GM12878 (cell line): ENCODE measurements at regions not wholly inside any gene's neighbourhood (a gene's known extent, or its start where the extent isn't known, plus 50 kb on each side); places are given as distances from the start of the nearest gene placed in this dataset.

Experiments
- ATAC-seq: fragments of 200-7000 bp; cut with Tn5 transposase; 3 replicates; pipeline ENCODE4 v1.9.1; 2020; ENCODE audit warnings: mild to moderate bottlenecking, moderate library complexity
- BruUV-seq: library from RNA; stranded (reverse); fragments of 400-500 nt; replicated peaks from 2 replicates; lab custom pipeline; 2021; lab: Mats Ljungman, UMichigan
- CTCF ChIA-PET: fragments of 300-600 bp; sonication (Branson Sonifier 250); formaldehyde crosslinking; extraction: SDS; loops from one replicate; lab custom pipeline; 2021; ENCODE audit warnings: inconsistent platforms; lab: Yijun Ruan, JAX
- POLR2A ChIA-PET: fragments of 350-600 bp; formaldehyde crosslinking; extraction: SDS; loops from one replicate; lab custom pipeline; 2021; ENCODE audit warnings: inconsistent platforms; lab: Charles Lee
- RAD21 ChIA-PET: fragments of 300-600 bp; sonication (Branson Sonifier 250); formaldehyde crosslinking; loops from one replicate; lab custom pipeline; 2023; ENCODE audit warnings: antibody characterized with exemption; ENCODE audit not compliant: unreplicated experiment; lab: Charles Lee
- SMC1A ChIA-PET: fragments of 300-600 bp; sonication (Branson Sonifier 250); formaldehyde crosslinking; loops from one replicate; lab custom pipeline; 2023; ENCODE audit not compliant: unreplicated experiment, uncharacterized antibody; lab: Charles Lee
- DNase-seq: peaks from one replicate; pipeline ENCODE4 v3.0.0-alpha.2; 2011; ENCODE audit warnings: low read depth, low spot score
- FAIRE-seq: peaks from 3 replicates; lab custom pipeline; 2011; peaks lifted over from hg19 to GRCh38; lab: Jason Lieb, UNC
- H2AFZ ChIP-seq: 2 replicates; pipeline ENCODE4 v1.6.0; 2011; ENCODE audit warnings: low read depth, low read length, control low read depth; ENCODE audit not compliant: control insufficient read depth
- H3K27ac ChIP-seq: 2 replicates; pipeline ENCODE4 v1.5.1; 2011; ENCODE audit warnings: control low read depth; ENCODE audit not compliant: control insufficient read depth, insufficient read depth
- H3K27me3 ChIP-seq, 2 experiments: replicated peaks in 1 of 2; 2 replicates each; pipeline versions ENCODE4 v1.6.0 to v1.6.1; 2011; ENCODE audit warnings: low read length in 1 of 2; ENCODE audit not compliant: control insufficient read depth in 2 of 2, insufficient read depth in 2 of 2
- H3K36me3 ChIP-seq, 2 experiments: 2 replicates each; pipeline ENCODE4 v1.5.1; 2011; ENCODE audit warnings: low read length in 1 of 2; ENCODE audit not compliant: control insufficient read depth in 2 of 2, insufficient read depth in 2 of 2
- H3K4me1 ChIP-seq: 2 replicates; pipeline ENCODE4 v1.6.1; 2011; ENCODE audit warnings: mild to moderate bottlenecking, low read length, moderate library complexity, mixed read lengths; ENCODE audit not compliant: control insufficient read depth, insufficient read depth
- H3K4me2 ChIP-seq: 2 replicates; pipeline ENCODE4 v1.6.0; 2011; ENCODE audit warnings: control low read depth; ENCODE audit not compliant: control insufficient read depth, insufficient read depth
- H3K4me3 ChIP-seq: fragments of 200-600 bp; sonication (generic); 2 replicates; pipeline ENCODE4 v1.5.1; 2016
- H3K79me2 ChIP-seq: 2 replicates; pipeline ENCODE4 v1.6.0; 2011; ENCODE audit warnings: low read length; ENCODE audit not compliant: control insufficient read depth, insufficient read depth
- H3K9ac ChIP-seq: 2 replicates; pipeline ENCODE4 v1.8.0; 2011; ENCODE audit warnings: low read length, control low read depth, mixed read lengths; ENCODE audit not compliant: control insufficient read depth, insufficient read depth
- H3K9me3 ChIP-seq: replicated peaks from 3 replicates; pipeline ENCODE4 v1.5.1; 2011; ENCODE audit warnings: mild to moderate bottlenecking, low read length; ENCODE audit not compliant: control insufficient read depth, insufficient read depth
- H4K20me1 ChIP-seq: 2 replicates; pipeline ENCODE4 v1.6.0; 2011; ENCODE audit not compliant: control insufficient read depth, insufficient read depth
- CTCF ChIP-seq, 3 experiments: IDR thresholded peaks in 2 of 3; conservative IDR thresholded peaks in 1 of 3; 2 replicates each; pipeline ENCODE4 v1.5.1; 2011; ENCODE audit warnings: low read depth in 3 of 3, low read length in 3 of 3, mild to moderate bottlenecking in 3 of 3, control low read depth in 2 of 3, moderate library complexity in 2 of 3, inconsistent platforms in 1 of 3, mixed read lengths in 1 of 3; ENCODE audit not compliant: control insufficient read depth in 2 of 3, insufficient read depth in 1 of 3; ENCODE audit errors: extremely low read depth in 1 of 3
- MYC ChIP-seq: IDR thresholded peaks from 2 replicates; pipeline ENCODE4 v1.6.1; 2011; ENCODE audit warnings: mild to moderate bottlenecking, low read length, moderate library complexity, inconsistent platforms; ENCODE audit not compliant: insufficient read depth, insufficient replicate concordance, insufficient read length, severe bottlenecking
- RAD21 ChIP-seq: IDR thresholded peaks from 2 replicates; pipeline ENCODE4 v1.6.1; 2011; ENCODE audit warnings: mild to moderate bottlenecking, low read depth, low read length, moderate library complexity; ENCODE audit not compliant: insufficient read depth
- SMC3 ChIP-seq: IDR thresholded peaks from 2 replicates; pipeline ENCODE4 v1.6.1; 2011; ENCODE audit warnings: low read length, improper control_type of control experiment, borderline replicate concordance
- ZNF274 ChIP-seq: IDR thresholded peaks from one replicate; pipeline ENCODE4 v1.8.0; 2011; ENCODE audit not compliant: insufficient read length, insufficient read depth
- WGBS: methylation state at CpG from one replicate; pipeline ENCODE4 v1.1.6; 2016; ENCODE audit warnings: low lambda C conversion rate; ENCODE audit not compliant: insufficient replicate concordance, insufficient coverage; ENCODE audit errors: missing lambda C conversion rate; 5-methylcytosine and 5-hydroxymethylcytosine counted together
- in situ Hi-C: fragments of 300-500 bp; cut with MboI; formaldehyde crosslinking; loops from 9 replicates; pipeline ENCODE4 v1.14.3; 2018; ENCODE audit warnings: mixed read lengths
- intact Hi-C: fragments of 100-400 bp; cut with micrococcal nuclease; formaldehyde crosslinking; loops from one replicate; pipeline ENCODE4 v1.14.2; 2022; ENCODE audit not compliant: unreplicated experiment

- no peak overlapping the region for H3K9ac ChIP-seq
- no peak for DNase-seq
- intact Hi-C loops, result loop anchor here (1.0 to 10.0 kb wide), 3 partner anchors 201 to 634 kb away; no protein-coding TSS in a partner anchor
- no peak overlapping the region for H3K4me2 ChIP-seq
- H3K27me3 ChIP-seq, result no peaks in the 10 kb centered on the region
- no peaks in the 10 kb centered on the region for H4K20me1 ChIP-seq
- RAD21 ChIA-PET, result interaction anchor here (3.7 kb wide), 1 partner anchor 343 kb away, joined by 15 read pairs; no protein-coding TSS in a partner anchor
- H3K4me3 ChIP-seq, result no peak overlapping the region
- TF ChIP-seq RAD21 (peak; percentile 46), CTCF (IDR thresholded peaks at IDR 0.05 in 2 of 3, conservative IDR thresholded peaks at IDR 0.05 in 1 of 3; ENCODE audit: control insufficient read depth in 2 of 3, extremely low read depth in 1 of 3, insufficient read depth in 1 of 3, low read depth in 3 of 3, low read length in 3 of 3) (peak; percentile 37 to 48 (median 41); a peak in 5 of 6 replicates), ZNF274 (no peak), MYC (no peak), SMC3 (peak; percentile 49; the same call in 1 of the 2 replicates)
- ATAC-seq, result peak; percentile 31; the same call in 1 of the 3 replicates
- peak; percentile 44 for FAIRE-seq
- CTCF ChIA-PET, result interaction anchor here (0.9 to 4.0 kb wide), 7 partner anchors 8 to 634 kb away, joined by 3 to 46 read pairs (median 3); no protein-coding TSS in a partner anchor
- no TSS peak for BruUV-seq
- WGBS, result 12% methylated on average over 8 of the region's 8 CpGs
- H3K27ac ChIP-seq, result no peak overlapping the region
- SMC1A ChIA-PET, result interaction anchor here (1.2 to 1.9 kb wide), 3 partner anchors 342 to 634 kb away, joined by 4 to 7 read pairs (median 7); no protein-coding TSS in a partner anchor
- in situ Hi-C loops, result loop anchor here (25.0 kb wide), 1 partner anchor 1456 kb away; no protein-coding TSS in a partner anchor
- H3K36me3 ChIP-seq, result no peaks in the 10 kb centered on the region
- POLR2A ChIA-PET, result no interaction called here
- no peaks in the 10 kb centered on the region for H3K4me1 ChIP-seq
- no peaks in the 10 kb centered on the region for H3K9me3 ChIP-seq
- no peak overlapping the region for H2AFZ ChIP-seq
- H3K79me2 ChIP-seq, result no peaks in the 10 kb centered on the region
These were observed 128.7 kb upstream of the L3MBTL4 start for GRCh38 chr18:6543330-6543908.
